NB4 (cell line): ENCODE measurements at regions not wholly inside any gene's neighbourhood (a gene's known extent, or its start where the extent isn't known, plus 50 kb on each side); places are given as distances from the start of the nearest gene placed in this dataset.

ENCODE experiments used
- DNase-seq: peaks from one replicate; pipeline ENCODE4 v3.0.0; 2010; ENCODE audit warnings: low read depth
- H3K4me3 ChIP-seq: one replicate; pipeline ENCODE4 v1.5.1; 2011; ENCODE audit warnings: mild to moderate bottlenecking, low read depth, low read length, moderate library complexity
- MYC ChIP-seq: IDR thresholded peaks from 2 replicates; pipeline ENCODE4 v1.6.1; 2011; ENCODE audit warnings: low read depth, low read length
- POLR2A ChIP-seq: IDR thresholded peaks from 2 replicates; pipeline ENCODE4 v1.6.1; 2011; ENCODE audit warnings: mild to moderate bottlenecking; ENCODE audit not compliant: insufficient read length; ENCODE audit errors: extremely low read depth
- TF ChIP-seq, protein P1 (sequence below): IDR thresholded peaks from one replicate; pipeline ENCODE4 v1.5.1; 2012; ENCODE audit warnings: low read depth, low read length
- TF ChIP-seq, protein P2 (sequence below): IDR thresholded peaks from 2 replicates; pipeline ENCODE4 v1.6.1; 2011; ENCODE audit warnings: low read depth, low read length

GRCh38 chr7:125409921-125410320, 480.3 kb upstream of the POT1 start:
- DNase-seq, result no peak
- H3K4me3 ChIP-seq, result no peak overlapping the region
- TF ChIP-seq, protein P1, sequence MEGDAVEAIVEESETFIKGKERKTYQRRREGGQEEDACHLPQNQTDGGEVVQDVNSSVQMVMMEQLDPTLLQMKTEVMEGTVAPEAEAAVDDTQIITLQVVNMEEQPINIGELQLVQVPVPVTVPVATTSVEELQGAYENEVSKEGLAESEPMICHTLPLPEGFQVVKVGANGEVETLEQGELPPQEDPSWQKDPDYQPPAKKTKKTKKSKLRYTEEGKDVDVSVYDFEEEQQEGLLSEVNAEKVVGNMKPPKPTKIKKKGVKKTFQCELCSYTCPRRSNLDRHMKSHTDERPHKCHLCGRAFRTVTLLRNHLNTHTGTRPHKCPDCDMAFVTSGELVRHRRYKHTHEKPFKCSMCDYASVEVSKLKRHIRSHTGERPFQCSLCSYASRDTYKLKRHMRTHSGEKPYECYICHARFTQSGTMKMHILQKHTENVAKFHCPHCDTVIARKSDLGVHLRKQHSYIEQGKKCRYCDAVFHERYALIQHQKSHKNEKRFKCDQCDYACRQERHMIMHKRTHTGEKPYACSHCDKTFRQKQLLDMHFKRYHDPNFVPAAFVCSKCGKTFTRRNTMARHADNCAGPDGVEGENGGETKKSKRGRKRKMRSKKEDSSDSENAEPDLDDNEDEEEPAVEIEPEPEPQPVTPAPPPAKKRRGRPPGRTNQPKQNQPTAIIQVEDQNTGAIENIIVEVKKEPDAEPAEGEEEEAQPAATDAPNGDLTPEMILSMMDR, result no peak

- no peak for TF ChIP-seq MYC
- TF ChIP-seq, protein P1, result no peak
- TF ChIP-seq, protein P2, sequence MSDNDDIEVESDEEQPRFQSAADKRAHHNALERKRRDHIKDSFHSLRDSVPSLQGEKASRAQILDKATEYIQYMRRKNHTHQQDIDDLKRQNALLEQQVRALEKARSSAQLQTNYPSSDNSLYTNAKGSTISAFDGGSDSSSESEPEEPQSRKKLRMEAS, result no peak
- TF ChIP-seq POLR2A, result no peak
- DNase-seq, result no peak
- H3K4me3 ChIP-seq, result no peak overlapping the region
Observed at GRCh38 chr7:125406111-125406510, 476.5 kb upstream of the POT1 start.

DNA sequence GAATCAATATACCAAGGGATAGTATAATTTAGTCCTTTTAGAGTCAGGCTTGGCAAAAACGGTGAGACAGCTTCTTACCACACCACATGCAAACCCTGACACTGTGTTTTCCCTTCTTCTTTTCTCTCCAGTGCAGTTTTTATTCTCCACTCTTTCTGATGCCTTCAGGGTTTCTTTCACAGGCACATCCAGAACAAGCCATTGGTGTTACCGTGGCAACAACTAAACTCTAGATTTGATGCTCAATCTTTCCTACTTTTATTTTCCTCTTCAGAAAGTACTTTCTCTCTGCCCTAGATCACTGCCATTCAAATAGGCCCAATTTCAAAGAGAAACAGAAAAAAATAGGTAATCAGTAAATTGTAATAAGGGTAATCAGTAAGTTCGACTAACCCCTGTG, 469.8 kb upstream of the POT1 start:
- no peak for DNase-seq
- H3K4me3 ChIP-seq, result no peak overlapping the region
- TF ChIP-seq, protein P1, result no peak
- TF ChIP-seq, protein P2, result no peak
- TF ChIP-seq MYC (no peak), POLR2A (no peak)

DNA sequence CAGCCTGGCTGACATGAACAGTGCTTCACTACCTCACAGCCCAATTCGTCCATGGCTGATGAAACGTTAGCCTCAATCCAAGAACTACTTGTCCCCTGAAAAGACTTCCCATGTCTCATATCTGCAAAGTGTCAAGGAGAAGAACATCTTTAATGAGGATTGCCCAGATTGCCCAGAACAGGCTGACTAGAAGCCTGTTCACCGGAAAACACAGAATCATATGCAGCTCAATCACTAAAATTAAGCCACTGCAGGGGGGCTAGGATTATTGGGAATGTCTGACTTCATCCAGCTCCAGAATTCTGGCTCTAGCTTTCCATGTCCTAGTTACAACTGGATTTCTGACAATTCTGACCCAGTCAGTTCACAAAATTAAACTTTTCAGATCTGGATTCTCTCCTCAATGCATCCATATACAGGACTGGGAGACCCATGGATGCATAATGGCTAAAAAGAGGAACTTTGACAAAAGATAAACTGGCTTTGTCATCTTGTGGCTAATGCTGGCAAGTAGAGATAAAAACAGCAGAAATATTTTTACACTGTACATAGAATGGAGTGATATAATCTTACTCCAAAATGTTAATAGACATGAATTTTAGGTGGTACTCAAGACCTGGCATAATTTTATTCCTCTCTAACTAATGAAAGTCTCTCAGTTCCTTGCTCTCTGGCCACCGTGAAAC, 467.0 kb upstream of the POT1 start:
- no peak; the same call in 1 of the 2 replicates for TF ChIP-seq MYC
- TF ChIP-seq, protein P2, result no peak
- TF ChIP-seq, protein P1, result no peak
- TF ChIP-seq POLR2A, result no peak
- H3K4me3 ChIP-seq, result no peak overlapping the region
- DNase-seq, result peak; percentile 50

DNA sequence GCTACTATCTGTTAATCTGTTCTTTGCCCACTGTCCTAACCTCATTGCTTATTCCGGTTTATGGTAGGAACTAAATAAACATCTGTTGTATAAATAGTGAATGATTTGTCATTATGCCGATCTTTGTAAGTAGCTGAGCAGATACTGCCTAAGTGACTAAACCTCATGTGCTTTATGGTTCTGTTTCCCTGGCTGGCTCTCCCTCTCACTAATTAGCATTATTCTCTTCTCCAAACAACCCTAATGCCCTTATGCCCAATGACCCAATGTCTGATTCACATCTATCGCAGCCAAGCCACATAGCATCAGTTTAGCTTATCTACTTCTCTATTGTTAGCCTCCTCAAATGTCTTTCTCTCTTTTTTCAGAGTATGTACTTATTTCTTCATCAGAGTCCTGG, 462.3 kb upstream of the POT1 start:
- TF ChIP-seq MYC, result no peak
- TF ChIP-seq, protein P2, result no peak
- TF ChIP-seq, protein P1, result no peak
- TF ChIP-seq POLR2A, result no peak
- H3K4me3 ChIP-seq, result no peak overlapping the region
- DNase-seq, result no peak

DNA sequence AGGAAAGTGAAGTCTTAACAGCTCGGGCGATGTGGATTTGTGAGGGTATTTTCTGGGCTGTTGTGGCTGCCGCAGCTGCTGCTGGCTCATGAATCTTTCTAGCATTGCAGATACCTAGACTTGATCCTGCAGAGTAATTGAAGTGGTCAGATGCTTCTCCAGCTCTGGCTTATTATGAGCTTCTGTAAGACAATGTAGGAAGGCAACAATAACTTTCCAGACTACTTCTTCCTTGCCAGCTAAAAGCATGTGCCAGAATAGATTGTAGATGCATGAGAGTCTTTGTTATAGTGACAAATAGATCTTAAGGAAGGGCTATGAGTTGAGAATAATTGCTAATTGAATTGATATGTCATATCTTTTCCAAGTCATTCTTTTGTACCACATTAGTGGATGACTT, 461.4 kb upstream of the POT1 start:
- TF ChIP-seq, protein P2, result no peak
- TF ChIP-seq, protein P1, result no peak
- no peak for TF ChIP-seq MYC
- no peak for TF ChIP-seq POLR2A
- no peak overlapping the region for H3K4me3 ChIP-seq
- no peak for DNase-seq
